Liver (tissue), 8 donors: ENCODE measurements at regions not wholly inside any gene's neighbourhood (a gene's known extent, or its start where the extent isn't known, plus 50 kb on each side); places are given as distances from the start of the nearest gene placed in this dataset.

Experiments
- DNase-seq: peaks from one replicate; pipeline ENCODE4 v3.0.0-alpha.2; 2017; ENCODE audit warnings: low spot score
- H3K27ac ChIP-seq, 2 donors: one replicate each; pipeline ENCODE4 v1.7.0; 2013; ENCODE audit warnings: inconsistent platforms in 2 of 2, low read length in 2 of 2, control low read depth in 1 of 2, low read depth in 1 of 2, mild to moderate bottlenecking in 1 of 2
- H3K27me3 ChIP-seq, 4 donors: one replicate each; pipeline versions ENCODE4 v1.6.1 to v1.7.0; 2013; ENCODE audit warnings: low read length in 3 of 4, inconsistent platforms in 1 of 4, mild to moderate bottlenecking in 1 of 4, moderate library complexity in 1 of 4; ENCODE audit not compliant: control insufficient read depth in 4 of 4, insufficient read depth in 4 of 4
- H3K36me3 ChIP-seq, 4 donors: one replicate each; pipeline versions ENCODE4 v1.6.1 to v1.7.0; 2013; ENCODE audit warnings: low read length in 3 of 4, mild to moderate bottlenecking in 3 of 4, low read depth in 1 of 4, moderate library complexity in 1 of 4; ENCODE audit not compliant: control insufficient read depth in 4 of 4, insufficient read depth in 3 of 4
- H3K4me1 ChIP-seq, 4 donors: one replicate each; pipeline versions ENCODE4 v1.6.1 to v1.7.0; 2013; ENCODE audit warnings: low read length in 3 of 4, mild to moderate bottlenecking in 3 of 4, moderate library complexity in 1 of 4; ENCODE audit not compliant: control insufficient read depth in 4 of 4, insufficient read depth in 4 of 4
- H3K4me3 ChIP-seq, 3 donors: one replicate each; pipeline versions ENCODE4 v1.6.1 to v1.7.0; 2013; ENCODE audit warnings: low read length in 3 of 3, control low read depth in 1 of 3, low read depth in 1 of 3, mild to moderate bottlenecking in 1 of 3
- H3K9ac ChIP-seq, 2 donors: one replicate each; pipeline ENCODE4 v1.7.0; 2013; ENCODE audit warnings: low read length in 2 of 2, mild to moderate bottlenecking in 2 of 2, moderate library complexity in 2 of 2, control low read depth in 1 of 2, low read depth in 1 of 2
- H3K9me3 ChIP-seq, 4 donors: one replicate each; pipeline versions ENCODE4 v1.6.1 to v1.7.0; 2013; ENCODE audit warnings: low read length in 3 of 4; ENCODE audit not compliant: control insufficient read depth in 4 of 4
- EGR1 ChIP-seq, 2 donors: IDR thresholded peaks; 2 replicates each; pipeline ENCODE4 v1.6.1; 2016 to 2018; ENCODE audit warnings: antibody characterized with exemption in 2 of 2, low read depth in 2 of 2
- FOXA1 ChIP-seq: IDR thresholded peaks from 2 replicates; pipeline ENCODE4 v1.6.1; 2016; ENCODE audit warnings: antibody characterized with exemption
- FOXA2 ChIP-seq: IDR thresholded peaks from 2 replicates; pipeline ENCODE4 v1.6.1; 2016; ENCODE audit warnings: antibody characterized with exemption
- GABPA ChIP-seq, 2 donors: IDR thresholded peaks in 1 of 2; conservative IDR thresholded peaks in 1 of 2; 2 replicates each; pipeline ENCODE4 v1.6.1; 2016; ENCODE audit warnings: antibody characterized with exemption in 2 of 2, mild to moderate bottlenecking in 1 of 2, moderate library complexity in 1 of 2
- HNF4A ChIP-seq, 2 donors: conservative IDR thresholded peaks; 2 replicates each; pipeline ENCODE4 v1.6.1; 2016; ENCODE audit warnings: antibody characterized with exemption in 2 of 2, mild to moderate bottlenecking in 2 of 2
- HNF4G ChIP-seq: IDR thresholded peaks from 2 replicates; pipeline ENCODE4 v1.6.1; 2016; ENCODE audit warnings: antibody characterized with exemption
- JUND ChIP-seq, 2 donors: IDR thresholded peaks; 2 replicates each; pipeline ENCODE4 v1.6.1; 2016; ENCODE audit warnings: antibody characterized with exemption in 2 of 2
- NR2F2 ChIP-seq: IDR thresholded peaks from 2 replicates; pipeline ENCODE4 v1.6.1; 2016; ENCODE audit warnings: antibody characterized with exemption
- RAD21 ChIP-seq, 2 donors: IDR thresholded peaks; 2 replicates each; pipeline ENCODE4 v1.6.1; 2016; ENCODE audit warnings: antibody characterized with exemption in 2 of 2, mild to moderate bottlenecking in 2 of 2
- RXRA ChIP-seq, 2 donors: IDR thresholded peaks; 2 replicates each; pipeline ENCODE4 v1.6.1; 2017 to 2018; ENCODE audit warnings: antibody characterized with exemption in 2 of 2, mild to moderate bottlenecking in 1 of 2
- SP1 ChIP-seq: IDR thresholded peaks from 2 replicates; pipeline ENCODE4 v1.6.1; 2018; ENCODE audit warnings: antibody characterized with exemption, mild to moderate bottlenecking
- YY1 ChIP-seq: IDR thresholded peaks from 2 replicates; pipeline ENCODE4 v1.6.1; 2016; ENCODE audit warnings: antibody characterized with exemption, mild to moderate bottlenecking
- WGBS: extraction: QIAGEN DNeasy Blood & Tissue Kit; methylation state at CpG from one replicate; pipeline ENCODE4 v1.1.7; 2013; 5-methylcytosine and 5-hydroxymethylcytosine counted together
- TF ChIP-seq, protein P1 (sequence below): IDR thresholded peaks from 2 replicates; pipeline ENCODE4 v1.6.1; 2016; ENCODE audit warnings: antibody characterized with exemption
- TF ChIP-seq, protein P2 (sequence below): IDR thresholded peaks from 2 replicates; pipeline ENCODE4 v1.6.1; 2016; ENCODE audit warnings: antibody characterized with exemption
- TF ChIP-seq, protein P3 (sequence below): IDR thresholded peaks from 2 replicates; pipeline ENCODE4 v1.6.1; 2016; ENCODE audit warnings: antibody characterized with exemption
- TF ChIP-seq, protein P4 (sequence below): fragments of 150-350 bp; IDR thresholded peaks from 2 replicates; pipeline ENCODE4 v1.5.1; 2017; ENCODE audit warnings: improper control_type of control experiment, low read depth, low read length; ENCODE audit not compliant: missing input control
- TF ChIP-seq, protein P5 (sequence below): IDR thresholded peaks from 2 replicates; pipeline ENCODE4 v1.6.1; 2016; ENCODE audit warnings: antibody characterized with exemption, mild to moderate bottlenecking
- donor health status: healthy.
- donor health status: healthy.
- donor health status: healthy.
- donor health status: healthy.
- donor health status: healthy.

DNA sequence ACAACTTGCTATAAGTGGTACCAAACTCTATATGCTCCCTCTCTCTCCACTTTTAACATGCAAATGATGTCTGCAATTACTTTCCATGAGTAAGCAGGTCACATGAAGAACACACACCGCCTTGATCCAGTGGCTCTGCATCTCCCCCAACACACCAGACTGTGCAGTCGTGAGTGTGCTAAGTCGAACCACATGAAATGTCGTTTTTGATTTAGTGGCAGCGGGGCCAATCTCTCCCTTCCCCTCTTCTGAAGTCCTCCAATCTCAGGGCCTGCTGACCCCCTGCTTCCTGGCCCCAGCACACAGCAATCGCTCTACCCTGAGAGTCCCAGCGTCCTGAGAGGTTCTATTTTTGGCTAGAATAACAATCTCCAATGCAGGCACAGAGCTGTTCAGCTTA, 312.5 kb downstream of the SHQ1 start:
- no peaks in the 10 kb centered on the region for H3K27me3 ChIP-seq
- H3K4me1 ChIP-seq: no peaks in the 10 kb centered on the region
- DNase-seq: no peak
- TF ChIP-seq EGR1 (IDR thresholded peaks at IDR 0.05; ENCODE audit: low read depth in 2 of 2): no peak
- no peak for TF ChIP-seq RAD21 (IDR thresholded peaks at IDR 0.05)
- no peak for TF ChIP-seq JUND (IDR thresholded peaks at IDR 0.05)
- TF ChIP-seq, protein P1, sequence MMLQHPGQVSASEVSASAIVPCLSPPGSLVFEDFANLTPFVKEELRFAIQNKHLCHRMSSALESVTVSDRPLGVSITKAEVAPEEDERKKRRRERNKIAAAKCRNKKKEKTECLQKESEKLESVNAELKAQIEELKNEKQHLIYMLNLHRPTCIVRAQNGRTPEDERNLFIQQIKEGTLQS: no peak
- H3K4me3 ChIP-seq: no peak overlapping the region
- no peaks in the 10 kb centered on the region for H3K9me3 ChIP-seq
- no peak overlapping the region for H3K27ac ChIP-seq
- no peak overlapping the region for H3K9ac ChIP-seq
- WGBS: 72% methylated on average over 7 of the region's 7 CpGs
- H3K36me3 ChIP-seq: no peaks in the 10 kb centered on the region

DNA sequence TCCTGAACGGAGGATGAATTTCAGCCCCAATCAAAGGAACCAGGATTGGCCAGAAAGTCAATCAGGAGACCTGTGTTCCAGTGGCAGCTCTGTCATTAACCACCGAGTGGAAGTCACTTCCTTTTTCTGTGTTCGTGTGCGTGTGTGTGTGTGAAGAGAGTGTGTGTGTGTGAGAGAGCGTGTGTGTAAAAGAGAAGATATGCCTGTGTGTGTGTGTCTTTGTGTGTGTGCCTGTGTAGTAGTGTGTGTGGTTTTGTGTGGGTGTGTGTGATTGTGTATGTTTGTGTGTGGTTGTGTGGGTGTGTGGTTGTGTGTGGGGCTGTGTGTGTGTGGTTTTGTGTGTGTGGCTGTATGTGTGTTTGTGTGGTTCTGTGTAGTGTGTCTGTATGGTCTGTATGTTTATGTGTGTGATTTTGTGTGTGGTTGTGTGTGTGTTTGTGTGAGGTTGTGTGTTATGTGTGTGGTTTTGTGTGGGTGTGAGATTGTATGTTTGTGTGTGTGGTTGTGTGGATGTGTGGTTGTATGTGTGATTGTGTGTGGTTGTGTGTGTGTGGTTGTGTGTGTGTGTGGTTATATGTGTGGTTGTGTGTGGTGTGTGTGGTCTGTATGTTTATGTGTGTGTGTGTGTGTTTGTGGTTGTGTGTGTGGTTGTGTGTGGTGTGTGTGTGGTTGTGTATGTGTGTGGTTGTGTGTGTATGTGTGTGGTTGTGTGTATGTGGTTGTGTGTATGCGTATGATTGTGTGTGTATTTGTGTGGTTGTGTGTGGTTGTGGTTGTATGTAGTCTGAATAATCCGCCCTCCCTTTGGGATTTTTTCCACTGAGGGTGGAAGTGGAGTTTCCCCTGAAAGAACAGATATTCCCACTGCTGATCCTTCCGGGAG, 314.4 kb downstream of the SHQ1 start:
- H3K36me3 ChIP-seq: no peaks in the 10 kb centered on the region
- no peak overlapping the region for H3K9ac ChIP-seq
- no peak for DNase-seq
- no peak overlapping the region for H3K27ac ChIP-seq
- 82% methylated on average over 8 of the region's 8 CpGs for WGBS
- no peaks in the 10 kb centered on the region for H3K27me3 ChIP-seq
- H3K9me3 ChIP-seq: no peaks in the 10 kb centered on the region
- H3K4me3 ChIP-seq: no peak overlapping the region
- TF ChIP-seq, protein P2, sequence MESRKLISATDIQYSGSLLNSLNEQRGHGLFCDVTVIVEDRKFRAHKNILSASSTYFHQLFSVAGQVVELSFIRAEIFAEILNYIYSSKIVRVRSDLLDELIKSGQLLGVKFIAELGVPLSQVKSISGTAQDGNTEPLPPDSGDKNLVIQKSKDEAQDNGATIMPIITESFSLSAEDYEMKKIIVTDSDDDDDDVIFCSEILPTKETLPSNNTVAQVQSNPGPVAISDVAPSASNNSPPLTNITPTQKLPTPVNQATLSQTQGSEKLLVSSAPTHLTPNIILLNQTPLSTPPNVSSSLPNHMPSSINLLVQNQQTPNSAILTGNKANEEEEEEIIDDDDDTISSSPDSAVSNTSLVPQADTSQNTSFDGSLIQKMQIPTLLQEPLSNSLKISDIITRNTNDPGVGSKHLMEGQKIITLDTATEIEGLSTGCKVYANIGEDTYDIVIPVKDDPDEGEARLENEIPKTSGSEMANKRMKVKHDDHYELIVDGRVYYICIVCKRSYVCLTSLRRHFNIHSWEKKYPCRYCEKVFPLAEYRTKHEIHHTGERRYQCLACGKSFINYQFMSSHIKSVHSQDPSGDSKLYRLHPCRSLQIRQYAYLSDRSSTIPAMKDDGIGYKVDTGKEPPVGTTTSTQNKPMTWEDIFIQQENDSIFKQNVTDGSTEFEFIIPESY: no peak
- no peak for TF ChIP-seq NR2F2
- H3K4me1 ChIP-seq: no peaks in the 10 kb centered on the region

DNA sequence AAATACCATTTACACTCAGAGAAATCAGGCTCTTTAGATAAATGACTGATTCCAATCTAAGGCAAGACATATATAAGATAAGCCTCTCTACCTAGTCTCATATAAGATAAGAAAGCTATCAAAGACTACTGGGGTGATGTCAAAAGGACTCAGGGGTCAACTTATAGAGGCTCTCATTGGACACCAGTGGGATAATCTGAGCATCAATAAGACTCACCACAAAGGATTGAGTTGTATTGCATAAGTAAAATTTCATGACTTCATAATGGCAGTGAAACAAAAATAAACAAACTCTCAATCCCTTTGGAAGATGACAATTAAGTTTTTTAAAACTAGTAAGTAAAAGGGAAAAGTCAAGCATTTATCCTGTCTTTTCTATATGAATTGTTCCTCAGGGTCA, 317.8 kb downstream of the SHQ1 start:
- TF ChIP-seq, protein P1: no peak
- TF ChIP-seq NR2F2 (no peak), HNF4A (conservative IDR thresholded peaks at IDR 0.05) (no peak), YY1 (no peak), FOXA2 (no peak), SP1 (no peak), JUND (IDR thresholded peaks at IDR 0.05) (no peak), FOXA1 (no peak), HNF4G (no peak), RXRA (IDR thresholded peaks at IDR 0.05) (no peak), GABPA (IDR thresholded peaks at IDR 0.05 in 1 of 2, conservative IDR thresholded peaks at IDR 0.05 in 1 of 2) (no peak), RAD21 (IDR thresholded peaks at IDR 0.05) (no peak), EGR1 (IDR thresholded peaks at IDR 0.05; ENCODE audit: low read depth in 2 of 2) (no peak)
- TF ChIP-seq, protein P3, sequence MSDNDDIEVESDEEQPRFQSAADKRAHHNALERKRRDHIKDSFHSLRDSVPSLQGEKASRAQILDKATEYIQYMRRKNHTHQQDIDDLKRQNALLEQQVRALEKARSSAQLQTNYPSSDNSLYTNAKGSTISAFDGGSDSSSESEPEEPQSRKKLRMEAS: no peak
- TF ChIP-seq, protein P4, sequence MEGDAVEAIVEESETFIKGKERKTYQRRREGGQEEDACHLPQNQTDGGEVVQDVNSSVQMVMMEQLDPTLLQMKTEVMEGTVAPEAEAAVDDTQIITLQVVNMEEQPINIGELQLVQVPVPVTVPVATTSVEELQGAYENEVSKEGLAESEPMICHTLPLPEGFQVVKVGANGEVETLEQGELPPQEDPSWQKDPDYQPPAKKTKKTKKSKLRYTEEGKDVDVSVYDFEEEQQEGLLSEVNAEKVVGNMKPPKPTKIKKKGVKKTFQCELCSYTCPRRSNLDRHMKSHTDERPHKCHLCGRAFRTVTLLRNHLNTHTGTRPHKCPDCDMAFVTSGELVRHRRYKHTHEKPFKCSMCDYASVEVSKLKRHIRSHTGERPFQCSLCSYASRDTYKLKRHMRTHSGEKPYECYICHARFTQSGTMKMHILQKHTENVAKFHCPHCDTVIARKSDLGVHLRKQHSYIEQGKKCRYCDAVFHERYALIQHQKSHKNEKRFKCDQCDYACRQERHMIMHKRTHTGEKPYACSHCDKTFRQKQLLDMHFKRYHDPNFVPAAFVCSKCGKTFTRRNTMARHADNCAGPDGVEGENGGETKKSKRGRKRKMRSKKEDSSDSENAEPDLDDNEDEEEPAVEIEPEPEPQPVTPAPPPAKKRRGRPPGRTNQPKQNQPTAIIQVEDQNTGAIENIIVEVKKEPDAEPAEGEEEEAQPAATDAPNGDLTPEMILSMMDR: no peak
- TF ChIP-seq, protein P2: no peak
- TF ChIP-seq, protein P5, sequence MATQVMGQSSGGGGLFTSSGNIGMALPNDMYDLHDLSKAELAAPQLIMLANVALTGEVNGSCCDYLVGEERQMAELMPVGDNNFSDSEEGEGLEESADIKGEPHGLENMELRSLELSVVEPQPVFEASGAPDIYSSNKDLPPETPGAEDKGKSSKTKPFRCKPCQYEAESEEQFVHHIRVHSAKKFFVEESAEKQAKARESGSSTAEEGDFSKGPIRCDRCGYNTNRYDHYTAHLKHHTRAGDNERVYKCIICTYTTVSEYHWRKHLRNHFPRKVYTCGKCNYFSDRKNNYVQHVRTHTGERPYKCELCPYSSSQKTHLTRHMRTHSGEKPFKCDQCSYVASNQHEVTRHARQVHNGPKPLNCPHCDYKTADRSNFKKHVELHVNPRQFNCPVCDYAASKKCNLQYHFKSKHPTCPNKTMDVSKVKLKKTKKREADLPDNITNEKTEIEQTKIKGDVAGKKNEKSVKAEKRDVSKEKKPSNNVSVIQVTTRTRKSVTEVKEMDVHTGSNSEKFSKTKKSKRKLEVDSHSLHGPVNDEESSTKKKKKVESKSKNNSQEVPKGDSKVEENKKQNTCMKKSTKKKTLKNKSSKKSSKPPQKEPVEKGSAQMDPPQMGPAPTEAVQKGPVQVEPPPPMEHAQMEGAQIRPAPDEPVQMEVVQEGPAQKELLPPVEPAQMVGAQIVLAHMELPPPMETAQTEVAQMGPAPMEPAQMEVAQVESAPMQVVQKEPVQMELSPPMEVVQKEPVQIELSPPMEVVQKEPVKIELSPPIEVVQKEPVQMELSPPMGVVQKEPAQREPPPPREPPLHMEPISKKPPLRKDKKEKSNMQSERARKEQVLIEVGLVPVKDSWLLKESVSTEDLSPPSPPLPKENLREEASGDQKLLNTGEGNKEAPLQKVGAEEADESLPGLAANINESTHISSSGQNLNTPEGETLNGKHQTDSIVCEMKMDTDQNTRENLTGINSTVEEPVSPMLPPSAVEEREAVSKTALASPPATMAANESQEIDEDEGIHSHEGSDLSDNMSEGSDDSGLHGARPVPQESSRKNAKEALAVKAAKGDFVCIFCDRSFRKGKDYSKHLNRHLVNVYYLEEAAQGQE: no peak
- Histone ChIP-seq H3K9ac (no peak overlapping the region), H3K4me1 (no peaks in the 10 kb centered on the region), H3K9me3 (no peaks in the 10 kb centered on the region), H3K4me3 (no peak overlapping the region), H3K27me3 (no peaks in the 10 kb centered on the region), H3K27ac (no peak overlapping the region), H3K36me3 (no peaks in the 10 kb centered on the region)
- DNase-seq: no peak
